ENCODE measurements at regions not wholly inside any gene's neighbourhood (a gene's known extent, or its start where the extent isn't known, plus 50 kb on each side); places are given as distances from the start of the nearest gene placed in this dataset.

GRCh38 chr5:88322785-88323184 is 54.1 kb upstream of the TMEM161B start:
- Histone ChIP-seq H3K36me3 (ENCODE audit: insufficient read depth, low read length) (no peaks in the 10 kb centered on the region), H2AFZ (ENCODE audit: low read length) (no peak overlapping the region), H3K9ac (ENCODE audit: low read length) (no peak overlapping the region), H3K9me2 (ENCODE audit: low read depth, low read length) (no peaks in the 10 kb centered on the region), H3K4me3 (ENCODE audit: low read depth, low read length, poor library complexity, severe bottlenecking) (no peak overlapping the region), H3K4me1 (ENCODE audit: insufficient read depth, low read length, severe bottlenecking) (no peaks in the 10 kb centered on the region), H3K9me3 (ENCODE audit: low read length) (no peaks in the 10 kb centered on the region), H3K27me3 (ENCODE audit: insufficient read depth, low read length) (no peaks in the 10 kb centered on the region), H3K4me2 (ENCODE audit: low read length) (no peak overlapping the region), H3K27ac (ENCODE audit: low read depth, low read length, poor library complexity, severe bottlenecking) (no peak overlapping the region), H4K20me1 (ENCODE audit: insufficient read depth, low read length) (no peaks in the 10 kb centered on the region), H3F3A (ENCODE audit: insufficient read depth, low read length) (no peaks in the 10 kb centered on the region), H3K79me2 (ENCODE audit: insufficient read depth, low read length) (no peaks in the 10 kb centered on the region)
- TF ChIP-seq EZH2 (IDR thresholded peaks at IDR 0.05; ENCODE audit: borderline replicate concordance, low read length) (no peak), CTCF (IDR thresholded peaks at IDR 0.05; ENCODE audit: low read length) (no peak)

Measured in OCI-LY1 (cell line).